Fibroblast of the aortic adventitia (primary cell): ENCODE measurements at regions not wholly inside any gene's neighbourhood (a gene's known extent, or its start where the extent isn't known, plus 50 kb on each side); places are given as distances from the start of the nearest gene placed in this dataset.

Experiments
- DNase-seq: peaks from one replicate; pipeline ENCODE4 v3.0.0-alpha.2; 2010; ENCODE audit warnings: low read depth
- H3K4me3 ChIP-seq: 2 replicates; pipeline ENCODE4 v1.5.1; 2011; ENCODE audit warnings: low read depth, mild to moderate bottlenecking, control low read depth, low read length, moderate library complexity
- TF ChIP-seq, protein P1 (sequence below): IDR thresholded peaks from 2 replicates; pipeline ENCODE4 v1.5.1; 2011; ENCODE audit warnings: mild to moderate bottlenecking, low read length, control low read depth, inconsistent platforms; ENCODE audit not compliant: insufficient read depth

DNA sequence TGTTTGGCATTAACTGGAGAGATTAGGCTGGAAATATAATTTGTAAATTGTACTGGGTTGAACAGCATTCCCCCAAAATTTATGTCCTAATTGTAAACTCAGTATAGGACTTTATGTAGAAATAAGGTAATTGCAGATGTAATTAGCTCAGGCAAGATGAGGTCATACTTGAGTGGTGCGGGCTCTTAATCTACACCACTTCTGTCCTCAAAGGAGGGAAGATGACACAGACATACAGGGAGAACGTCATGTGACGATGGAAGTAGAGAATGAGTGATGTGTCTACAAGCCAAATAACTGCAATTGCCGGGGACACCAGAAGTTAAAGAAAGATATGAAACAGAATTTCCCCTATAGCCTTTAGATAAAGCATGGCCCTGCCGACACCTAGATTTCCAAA is 1501.1 kb upstream of the PIK3C3 start:
- H3K4me3 ChIP-seq: no peak overlapping the region
- no peak for DNase-seq
- TF ChIP-seq, protein P1, sequence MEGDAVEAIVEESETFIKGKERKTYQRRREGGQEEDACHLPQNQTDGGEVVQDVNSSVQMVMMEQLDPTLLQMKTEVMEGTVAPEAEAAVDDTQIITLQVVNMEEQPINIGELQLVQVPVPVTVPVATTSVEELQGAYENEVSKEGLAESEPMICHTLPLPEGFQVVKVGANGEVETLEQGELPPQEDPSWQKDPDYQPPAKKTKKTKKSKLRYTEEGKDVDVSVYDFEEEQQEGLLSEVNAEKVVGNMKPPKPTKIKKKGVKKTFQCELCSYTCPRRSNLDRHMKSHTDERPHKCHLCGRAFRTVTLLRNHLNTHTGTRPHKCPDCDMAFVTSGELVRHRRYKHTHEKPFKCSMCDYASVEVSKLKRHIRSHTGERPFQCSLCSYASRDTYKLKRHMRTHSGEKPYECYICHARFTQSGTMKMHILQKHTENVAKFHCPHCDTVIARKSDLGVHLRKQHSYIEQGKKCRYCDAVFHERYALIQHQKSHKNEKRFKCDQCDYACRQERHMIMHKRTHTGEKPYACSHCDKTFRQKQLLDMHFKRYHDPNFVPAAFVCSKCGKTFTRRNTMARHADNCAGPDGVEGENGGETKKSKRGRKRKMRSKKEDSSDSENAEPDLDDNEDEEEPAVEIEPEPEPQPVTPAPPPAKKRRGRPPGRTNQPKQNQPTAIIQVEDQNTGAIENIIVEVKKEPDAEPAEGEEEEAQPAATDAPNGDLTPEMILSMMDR: no peak

DNA sequence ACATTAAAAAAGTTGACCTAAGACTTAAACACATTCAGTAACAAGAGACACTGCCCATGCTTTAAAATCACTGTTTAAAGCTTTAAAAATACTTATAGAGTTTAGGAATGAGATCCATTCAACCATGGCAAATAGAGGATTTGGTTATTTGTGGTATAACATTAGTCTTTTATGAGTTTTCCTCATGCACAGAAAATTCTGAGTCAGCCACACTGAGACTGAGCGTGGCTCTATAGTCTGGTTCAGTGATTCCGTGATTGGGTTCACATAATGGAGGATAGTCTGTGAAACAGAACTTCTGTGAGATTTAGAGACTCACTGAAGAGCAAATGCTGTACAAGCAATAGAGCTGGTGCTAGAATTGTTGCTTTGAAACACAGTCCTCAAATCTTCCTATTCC is 1502.4 kb upstream of the PIK3C3 start:
- no peak overlapping the region for H3K4me3 ChIP-seq
- no peak for DNase-seq
- TF ChIP-seq, protein P1: no peak

DNA sequence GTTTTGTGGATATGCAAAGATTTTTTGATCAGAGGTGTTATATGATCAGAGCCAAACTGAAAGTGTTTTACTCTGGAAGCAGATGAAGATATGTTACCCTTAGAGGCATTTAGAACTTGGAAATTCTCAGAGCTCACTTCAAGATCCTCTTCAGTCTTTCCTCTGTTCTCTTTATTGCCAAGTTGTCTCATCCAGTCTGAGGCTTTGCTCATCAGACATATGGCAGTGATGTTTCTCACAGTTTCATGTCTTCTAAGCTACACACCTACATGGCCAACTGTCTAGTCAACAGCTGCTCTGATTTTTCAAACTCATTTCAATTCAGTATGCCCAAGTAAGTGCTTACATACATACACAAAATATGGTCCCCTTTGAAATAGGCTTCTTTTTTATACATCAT is 1504.3 kb upstream of the PIK3C3 start:
- no peak for DNase-seq
- H3K4me3 ChIP-seq: no peak overlapping the region
- TF ChIP-seq, protein P1: no peak

DNA sequence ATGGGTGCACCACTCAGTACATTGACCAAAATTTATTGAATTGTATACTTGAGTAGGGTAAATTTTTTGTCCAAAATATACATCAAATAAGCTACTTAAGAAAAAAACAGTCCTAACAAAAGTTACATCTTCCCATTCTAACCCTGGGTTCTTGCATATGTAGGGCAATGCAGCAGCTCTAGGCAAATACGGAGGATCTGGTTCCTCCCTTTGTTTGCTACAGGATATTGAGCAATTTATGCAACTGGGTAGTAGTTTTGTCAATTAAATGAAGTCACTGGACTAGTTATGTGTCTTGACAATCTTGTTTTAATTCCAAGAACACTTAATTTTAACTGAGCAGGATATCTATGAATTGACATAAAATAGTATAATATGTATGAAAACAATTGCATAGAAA is 1507.2 kb upstream of the PIK3C3 start:
- DNase-seq: no peak
- H3K4me3 ChIP-seq: no peak overlapping the region
- TF ChIP-seq, protein P1: no peak

DNA sequence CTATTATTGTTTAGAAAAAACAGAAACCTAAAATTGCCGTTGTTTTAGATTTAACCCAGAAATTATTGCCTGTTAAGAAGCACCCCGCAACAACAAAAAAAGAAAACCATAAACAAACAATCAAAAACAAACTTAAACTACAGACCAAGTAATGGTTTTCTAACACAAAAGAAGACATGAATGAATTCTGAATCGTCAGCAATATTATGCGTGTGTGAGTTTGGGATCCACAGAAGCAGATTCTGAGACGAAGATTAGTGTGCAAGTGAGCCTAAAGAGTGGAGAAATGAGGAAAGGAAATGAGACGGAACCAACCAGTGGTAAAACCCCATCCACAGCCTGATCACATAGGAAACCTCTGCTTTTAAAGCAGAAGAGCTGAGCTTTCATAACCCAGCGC is 1514.9 kb upstream of the PIK3C3 start:
- no peak for DNase-seq
- TF ChIP-seq, protein P1: no peak
- H3K4me3 ChIP-seq: no peak overlapping the region

DNA sequence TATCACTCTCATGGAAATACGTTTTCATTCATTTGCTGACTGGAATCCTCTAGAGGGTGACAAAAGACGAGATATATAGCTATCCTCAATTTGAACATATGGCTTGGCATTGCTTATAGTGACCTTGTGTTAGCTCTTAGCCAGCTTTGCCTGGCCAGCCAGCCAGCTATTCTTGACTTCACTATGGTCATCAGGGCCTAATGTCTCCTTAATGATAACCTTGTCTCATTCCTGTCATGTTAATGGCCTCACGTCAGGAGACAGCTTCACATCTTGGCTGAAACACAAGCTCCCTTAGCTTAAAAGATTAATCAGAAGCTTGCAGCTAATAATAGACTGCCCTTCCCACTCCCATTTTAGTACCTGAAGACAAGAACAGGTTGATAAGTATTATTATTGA is 1517.5 kb upstream of the PIK3C3 start:
- TF ChIP-seq, protein P1: no peak
- H3K4me3 ChIP-seq: no peak overlapping the region
- no peak for DNase-seq

DNA sequence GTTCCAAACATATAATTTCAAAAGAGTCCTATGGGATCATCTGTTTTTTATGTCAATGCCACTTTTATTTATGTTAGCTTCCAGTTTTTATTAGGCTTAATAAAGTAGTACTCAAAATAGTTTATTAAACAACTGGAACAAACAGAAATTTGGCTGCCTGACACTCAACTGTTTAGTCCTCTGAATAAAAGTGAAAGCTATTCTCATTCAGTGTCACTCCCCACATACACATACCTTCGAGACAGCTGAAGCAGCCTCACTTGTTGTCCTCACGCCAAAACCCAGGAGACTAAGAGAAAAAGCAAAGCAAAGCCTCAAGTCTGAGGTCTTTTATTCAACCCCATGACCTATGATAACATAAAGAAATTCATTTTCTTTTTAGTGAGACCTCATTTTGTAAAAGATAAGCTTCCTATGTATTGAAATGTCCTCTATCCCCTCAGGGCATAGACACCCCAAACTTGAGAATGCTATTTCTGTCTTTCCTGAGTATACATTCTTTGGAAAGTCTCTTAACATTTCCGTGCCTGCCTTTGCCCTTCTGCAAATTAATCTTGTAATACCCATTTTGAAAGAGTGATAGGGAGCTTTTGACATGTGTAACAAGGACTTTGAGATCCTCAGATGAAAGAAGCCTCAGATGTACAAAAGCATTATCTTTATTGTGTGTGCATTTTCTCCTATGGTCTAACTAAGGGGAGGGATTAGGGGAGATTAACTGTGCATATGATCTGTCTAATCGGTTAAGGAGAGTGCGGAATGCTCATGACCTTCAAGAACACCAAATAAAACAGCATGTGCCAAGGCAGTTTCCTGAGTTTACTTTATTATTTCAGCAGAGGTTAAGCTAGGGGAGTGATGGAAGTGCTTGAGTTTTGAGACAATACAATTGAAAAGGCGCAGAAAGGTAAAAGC is 1523.7 kb upstream of the PIK3C3 start:
- no peak overlapping the region for H3K4me3 ChIP-seq
- no peak for DNase-seq
- TF ChIP-seq, protein P1: no peak
